Right lobe of liver (tissue), 6 donors: ENCODE measurements at regions not wholly inside any gene's neighbourhood (a gene's known extent, or its start where the extent isn't known, plus 50 kb on each side); places are given as distances from the start of the nearest gene placed in this dataset.

Experiments used
- ATAC-seq, 4 donors: fragments of 200-7000 bp; cut with Tn5 transposase; one replicate each; pipeline ENCODE4 v1.9.1; 2020; ENCODE audit warnings: mild to moderate bottlenecking in 4 of 4, moderate library complexity in 4 of 4
- DNase-seq, 3 donors: peaks; one replicate each; pipeline ENCODE4 v3.0.0-alpha.2; 2020
- H3K27ac ChIP-seq, 3 donors: fragments of 200-600 bp; one replicate each; pipeline ENCODE4 v1.8.0; 2022
- H3K27me3 ChIP-seq, 2 donors: fragments of 200-600 bp; one replicate each; pipeline ENCODE4 v1.8.0; 2022
- H3K36me3 ChIP-seq, 4 donors: fragments of 200-600 bp; sonication (generic) in 1 of 4; one replicate each; pipeline versions ENCODE4 v1.5.1 to v1.8.0; 2017 to 2022; ENCODE audit warnings: control low read depth in 1 of 4
- H3K4me1 ChIP-seq, 4 donors: fragments of 200-600 bp; sonication (generic) in 1 of 4; one replicate each; pipeline versions ENCODE4 v1.5.1 to v1.8.0; 2017 to 2022; ENCODE audit warnings: control low read depth in 1 of 4
- H3K4me3 ChIP-seq, 3 donors: fragments of 200-600 bp; one replicate each; pipeline ENCODE4 v1.8.0; 2022
- H3K9me3 ChIP-seq, 4 donors: fragments of 200-600 bp; sonication (generic) in 1 of 4; one replicate each; pipeline versions ENCODE4 v1.5.1 to v1.8.0; 2017 to 2022; ENCODE audit warnings: control low read depth in 1 of 4
- CTCF ChIP-seq, 4 donors: fragments of 200-600 bp in 3 of 4; fragments of 450-650 bp in 1 of 4; IDR thresholded peaks; one replicate each; pipeline versions ENCODE4 v1.5.1 to v1.8.0; 2016 to 2022; ENCODE audit warnings: antibody characterized with exemption in 4 of 4, mild to moderate bottlenecking in 2 of 4
- POLR2A ChIP-seq: fragments of 450-650 bp; IDR thresholded peaks from one replicate; pipeline ENCODE4 v1.6.1; 2017; ENCODE audit warnings: antibody characterized with exemption, mild to moderate bottlenecking
- WGBS: methylation state at CpG from one replicate; pipeline ENCODE4 v1.1.6; 2018; ENCODE audit warnings: low coverage, low lambda C conversion rate; ENCODE audit not compliant: insufficient coverage; ENCODE audit errors: missing lambda C conversion rate; 5-methylcytosine and 5-hydroxymethylcytosine counted together
- intact Hi-C, 2 donors: fragments of 100-400 bp; cut with DNase I; formaldehyde crosslinking; loops; one replicate each; pipeline versions ENCODE4 v1.11.2 to v1.14.1; 2022
- donor health status: DM: no; HTN: yes; CAD: no.
- donor health status: DM: no; HTN: no; CAD: no.
- donor health status: DM: no; HTN: no; CAD: no.
- donor health status: DM: no; HTN: yes; CAD: no.
- donor health status: DM: no; HTN: yes; CAD: no.

GRCh38 chr5:67281874-67282273, 85.3 kb upstream of the CD180 start:
- Histone ChIP-seq H3K4me1 (no peaks in the 10 kb centered on the region), H3K36me3 (no peaks in the 10 kb centered on the region), H3K9me3 (no peaks in the 10 kb centered on the region), H3K4me3 (no peak overlapping the region), H3K27ac (no peak overlapping the region), H3K27me3 (no peaks in the 10 kb centered on the region)
- ATAC-seq (no peak), DNase-seq (no peak)
- WGBS: 58% methylated on average over 2 of the region's 2 CpGs
- no peak for TF ChIP-seq POLR2A
- TF ChIP-seq CTCF (IDR thresholded peaks at IDR 0.05): no peak
- intact Hi-C loops: no loop called here

- intact Hi-C loops: no loop called here
- ATAC-seq: no peak
- TF ChIP-seq POLR2A (no peak), CTCF (IDR thresholded peaks at IDR 0.05) (no peak)
- Histone ChIP-seq H3K27me3 (no peaks in the 10 kb centered on the region), H3K27ac (no peak overlapping the region), H3K36me3 (no peaks in the 10 kb centered on the region), H3K4me3 (no peak overlapping the region), H3K4me1 (peaks cover 3 to 9% (median 5%) of the 10 kb centered on the region in 4 donors), H3K9me3 (no peaks in the 10 kb centered on the region)
- WGBS: 86% methylated on average over 5 of the region's 9 CpGs
- no peak for DNase-seq
These were observed 77.2 kb upstream of the CD180 start for GRCh38 chr5:67273689-67274356.

GRCh38 chr5:67272453-67273130, 76.0 kb upstream of the CD180 start:
- Histone ChIP-seq H3K4me1 (peaks cover 3 to 22% (median 10%) of the 10 kb centered on the region in 4 donors), H3K9me3 (no peaks in the 10 kb centered on the region), H3K4me3 (no peak overlapping the region), H3K36me3 (no peaks in the 10 kb centered on the region), H3K27me3 (no peaks in the 10 kb centered on the region), H3K27ac (no peak overlapping the region)
- DNase-seq: no peak
- 53% methylated on average over 7 of the region's 7 CpGs for WGBS
- ATAC-seq: peak in 1 of 4 donors; percentile 8
- intact Hi-C loops: no loop called here
- TF ChIP-seq POLR2A: no peak
- no peak for TF ChIP-seq CTCF (IDR thresholded peaks at IDR 0.05)

- peaks cover 3 to 31% (median 13%) of the 10 kb centered on the region in 4 donors for H3K4me1 ChIP-seq
- peak overlapping the region; percentile 48 to 77 (median 75) for H3K27ac ChIP-seq
- ATAC-seq (peak; percentile 82 to 92 (median 88)), DNase-seq (peak; percentile 45 to 83 (median 76))
- no peaks in the 10 kb centered on the region for H3K36me3 ChIP-seq
- 9% methylated on average over 10 of the region's 10 CpGs for WGBS
- H3K27me3 ChIP-seq: no peaks in the 10 kb centered on the region
- intact Hi-C loops: no loop called here
- H3K9me3 ChIP-seq: no peaks in the 10 kb centered on the region
- TF ChIP-seq POLR2A (peak; percentile 14), CTCF (IDR thresholded peaks at IDR 0.05) (no peak)
- H3K4me3 ChIP-seq: peak overlapping the region in 2 of 3 donors; percentile 10 to 36
These were observed 71.8 kb upstream of the CD180 start for GRCh38 chr5:67268231-67269021.
